Smooth muscle cell (in vitro differentiated cells): ENCODE measurements at regions not wholly inside any gene's neighbourhood (a gene's known extent, or its start where the extent isn't known, plus 50 kb on each side); places are given as distances from the start of the nearest gene placed in this dataset.

ENCODE experiments used
- DNase-seq: peaks from one replicate; lab custom pipeline; 2025; ENCODE audit not compliant: unreplicated experiment; lab: John Stamatoyannopoulos, UW
- H2AFZ ChIP-seq: fragments of 200-600 bp; sonication (generic); 2 replicates; pipeline ENCODE4 v1.6.0; 2016; ENCODE audit warnings: antibody characterized with exemption, low read depth, mild to moderate bottlenecking
- H3F3A ChIP-seq: fragments of 200-600 bp; sonication (generic); 2 replicates; pipeline ENCODE4 v1.6.0; 2017; ENCODE audit warnings: antibody characterized with exemption, low read depth
- H3K27ac ChIP-seq: fragments of 200-600 bp; sonication (generic); 2 replicates; pipeline ENCODE4 v1.5.1; 2016; ENCODE audit warnings: low read depth, mild to moderate bottlenecking
- H3K27me3 ChIP-seq: fragments of 200-600 bp; sonication (generic); 2 replicates; pipeline ENCODE4 v1.6.1; 2016; ENCODE audit warnings: low read depth, mild to moderate bottlenecking
- H3K36me3 ChIP-seq: fragments of 200-600 bp; sonication (generic); 2 replicates; pipeline ENCODE4 v1.5.1; 2016; ENCODE audit warnings: low read depth
- H3K4me1 ChIP-seq: fragments of 200-600 bp; sonication (generic); 2 replicates; pipeline ENCODE4 v1.5.1; 2016; ENCODE audit warnings: low read depth
- H3K4me2 ChIP-seq: fragments of 200-600 bp; sonication (generic); 2 replicates; pipeline ENCODE4 v1.6.0; 2016; ENCODE audit warnings: mild to moderate bottlenecking
- H3K4me3 ChIP-seq: fragments of 200-600 bp; sonication (generic); 2 replicates; pipeline ENCODE4 v1.5.1; 2016; ENCODE audit warnings: mild to moderate bottlenecking
- H3K79me2 ChIP-seq: fragments of 200-600 bp; sonication (generic); 2 replicates; pipeline ENCODE4 v1.6.0; 2016; ENCODE audit warnings: low read depth, mild to moderate bottlenecking
- H3K9ac ChIP-seq: fragments of 200-600 bp; sonication (generic); 2 replicates; pipeline ENCODE4 v1.6.0; 2016; ENCODE audit warnings: low read depth
- H3K9me3 ChIP-seq: fragments of 200-600 bp; sonication (generic); replicated peaks from 2 replicates; pipeline ENCODE4 v1.5.1; 2016; ENCODE audit warnings: low read depth
- H4K20me1 ChIP-seq: fragments of 200-600 bp; sonication (generic); 2 replicates; pipeline ENCODE4 v1.6.0; 2016; ENCODE audit warnings: low read depth
- WGBS: methylation state at CpG from one replicate; pipeline ENCODE4 v1.1.7; 2016; ENCODE audit warnings: low lambda C conversion rate; 5-methylcytosine and 5-hydroxymethylcytosine counted together
- TF ChIP-seq, protein P1 (sequence below): fragments of 200-600 bp; sonication (generic); IDR thresholded peaks from 2 replicates; pipeline ENCODE4 v1.5.1; 2017; ENCODE audit warnings: borderline replicate concordance, mild to moderate bottlenecking, antibody characterized with exemption; ENCODE audit not compliant: insufficient read depth, poor library complexity, severe bottlenecking

DNA sequence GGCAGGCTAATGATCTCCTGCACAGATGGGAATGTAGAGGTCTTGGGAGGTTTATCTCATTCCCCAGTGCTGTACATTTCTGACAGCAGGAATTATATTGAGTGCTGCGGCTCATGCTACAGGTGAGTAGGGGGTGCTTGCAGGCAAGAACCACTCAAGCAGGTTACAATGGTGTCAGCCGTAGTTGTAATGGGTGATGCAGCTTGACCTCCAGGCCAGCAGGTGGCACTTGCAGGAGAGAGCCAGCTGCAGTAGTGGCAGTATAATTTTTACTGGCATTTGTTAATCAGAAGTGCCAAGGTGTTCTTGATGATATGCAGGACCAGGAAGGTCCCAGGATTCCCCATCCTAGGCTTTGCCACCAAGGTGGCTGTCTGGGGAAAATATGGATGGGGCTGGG, 759.6 kb upstream of the NDST4 start:
- no peaks in the 10 kb centered on the region for H4K20me1 ChIP-seq
- no peak overlapping the region for H3K4me2 ChIP-seq
- no peaks in the 10 kb centered on the region for H3K9me3 ChIP-seq
- H3K9ac ChIP-seq, result no peak overlapping the region
- H2AFZ ChIP-seq, result no peak overlapping the region
- no peaks in the 10 kb centered on the region for H3F3A ChIP-seq
- H3K4me3 ChIP-seq, result no peak overlapping the region
- 94% methylated on average over 2 of the region's 2 CpGs for WGBS
- no peaks in the 10 kb centered on the region for H3K4me1 ChIP-seq
- no peaks in the 10 kb centered on the region for H3K36me3 ChIP-seq
- H3K27me3 ChIP-seq, result no peaks in the 10 kb centered on the region
- DNase-seq, result no peak
- H3K79me2 ChIP-seq, result no peaks in the 10 kb centered on the region
- TF ChIP-seq, protein P1, sequence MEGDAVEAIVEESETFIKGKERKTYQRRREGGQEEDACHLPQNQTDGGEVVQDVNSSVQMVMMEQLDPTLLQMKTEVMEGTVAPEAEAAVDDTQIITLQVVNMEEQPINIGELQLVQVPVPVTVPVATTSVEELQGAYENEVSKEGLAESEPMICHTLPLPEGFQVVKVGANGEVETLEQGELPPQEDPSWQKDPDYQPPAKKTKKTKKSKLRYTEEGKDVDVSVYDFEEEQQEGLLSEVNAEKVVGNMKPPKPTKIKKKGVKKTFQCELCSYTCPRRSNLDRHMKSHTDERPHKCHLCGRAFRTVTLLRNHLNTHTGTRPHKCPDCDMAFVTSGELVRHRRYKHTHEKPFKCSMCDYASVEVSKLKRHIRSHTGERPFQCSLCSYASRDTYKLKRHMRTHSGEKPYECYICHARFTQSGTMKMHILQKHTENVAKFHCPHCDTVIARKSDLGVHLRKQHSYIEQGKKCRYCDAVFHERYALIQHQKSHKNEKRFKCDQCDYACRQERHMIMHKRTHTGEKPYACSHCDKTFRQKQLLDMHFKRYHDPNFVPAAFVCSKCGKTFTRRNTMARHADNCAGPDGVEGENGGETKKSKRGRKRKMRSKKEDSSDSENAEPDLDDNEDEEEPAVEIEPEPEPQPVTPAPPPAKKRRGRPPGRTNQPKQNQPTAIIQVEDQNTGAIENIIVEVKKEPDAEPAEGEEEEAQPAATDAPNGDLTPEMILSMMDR, result no peak
- H3K27ac ChIP-seq, result no peak overlapping the region

DNA sequence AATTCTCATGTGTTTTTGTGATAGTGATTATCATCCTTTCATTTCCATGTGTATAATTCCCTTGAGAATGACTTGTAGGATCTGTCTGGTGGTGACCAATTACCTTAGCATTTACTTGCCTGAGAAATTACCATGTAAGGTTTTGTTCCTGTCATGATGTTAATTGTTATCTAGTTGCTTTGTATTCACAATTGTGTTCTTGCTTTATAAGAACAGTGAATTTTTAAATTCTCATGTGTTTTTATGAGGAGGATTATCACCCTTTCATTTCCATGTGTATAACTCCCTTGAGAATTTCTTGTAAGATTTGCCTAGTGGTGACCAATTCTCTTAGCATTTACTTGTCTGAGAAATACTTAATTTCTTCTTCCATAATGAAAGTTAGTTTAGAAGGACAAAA, 758.2 kb upstream of the NDST4 start:
- no peaks in the 10 kb centered on the region for H3K36me3 ChIP-seq
- DNase-seq, result no peak
- TF ChIP-seq, protein P1, result no peak
- no peak overlapping the region for H3K27ac ChIP-seq
- H3K9me3 ChIP-seq, result no peaks in the 10 kb centered on the region
- H3K9ac ChIP-seq, result no peak overlapping the region
- H3K79me2 ChIP-seq, result no peaks in the 10 kb centered on the region
- H3K27me3 ChIP-seq, result no peaks in the 10 kb centered on the region
- no peak overlapping the region for H2AFZ ChIP-seq
- H3K4me1 ChIP-seq, result no peaks in the 10 kb centered on the region
- no peaks in the 10 kb centered on the region for H4K20me1 ChIP-seq
- no peak overlapping the region for H3K4me2 ChIP-seq
- no peaks in the 10 kb centered on the region for H3F3A ChIP-seq
- no peak overlapping the region for H3K4me3 ChIP-seq

DNA sequence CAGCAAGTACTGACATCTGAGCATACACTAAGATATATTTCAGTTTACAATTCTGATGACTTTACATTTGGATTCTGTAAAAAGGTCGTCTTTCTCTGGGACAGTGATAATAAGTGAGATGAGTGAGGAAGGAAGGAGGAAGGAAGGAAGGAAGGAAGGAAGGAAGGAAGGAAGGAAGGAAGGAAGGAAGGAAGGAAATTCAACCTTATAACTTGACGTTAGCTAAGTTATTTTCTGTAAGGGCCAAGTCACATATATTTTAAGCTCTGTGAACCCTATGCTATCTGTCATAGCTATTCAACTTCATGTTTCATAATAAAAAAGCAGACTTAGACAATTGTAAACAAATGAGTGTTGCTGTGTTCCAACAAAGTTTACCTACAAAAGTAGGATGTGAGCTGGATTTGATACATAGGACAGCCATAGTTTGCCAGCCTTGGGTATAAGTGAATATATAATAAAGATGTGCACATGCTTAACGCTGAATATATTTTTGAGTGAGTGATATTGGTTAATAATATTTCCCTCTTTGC, 753.0 kb upstream of the NDST4 start:
- TF ChIP-seq, protein P1, result no peak
- Histone ChIP-seq H3K27me3 (no peaks in the 10 kb centered on the region), H3K27ac (no peak overlapping the region), H3K4me2 (no peak overlapping the region), H2AFZ (no peak overlapping the region), H3K4me1 (no peaks in the 10 kb centered on the region), H3K9ac (no peak overlapping the region), H3K36me3 (no peaks in the 10 kb centered on the region), H4K20me1 (no peaks in the 10 kb centered on the region), H3K4me3 (no peak overlapping the region), H3K79me2 (no peaks in the 10 kb centered on the region), H3F3A (no peaks in the 10 kb centered on the region), H3K9me3 (no peaks in the 10 kb centered on the region)
- WGBS, result 94% methylated on average over 3 of the region's 3 CpGs
- DNase-seq, result no peak

DNA sequence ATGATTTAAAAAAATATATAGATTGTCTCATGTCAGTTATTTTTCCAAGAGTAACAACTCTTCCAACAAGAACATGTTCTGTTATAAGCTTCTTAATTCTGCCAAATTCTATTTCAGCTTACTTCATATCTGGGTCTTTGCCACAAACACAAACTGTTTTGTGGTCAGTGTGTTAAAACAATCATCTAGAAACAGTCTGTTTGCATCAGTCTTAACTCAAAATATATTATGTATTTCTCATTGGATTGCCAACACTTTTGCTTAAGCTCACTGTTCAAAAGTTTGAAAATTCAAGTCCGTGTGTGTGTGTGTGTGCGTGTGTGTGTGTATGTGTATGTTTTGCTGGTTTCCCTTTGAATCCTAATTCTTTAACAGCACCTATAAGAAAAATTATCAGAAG, 752.3 kb upstream of the NDST4 start:
- Histone ChIP-seq H3K36me3 (no peaks in the 10 kb centered on the region), H3K9me3 (no peaks in the 10 kb centered on the region), H3K27ac (no peak overlapping the region), H3K4me2 (no peak overlapping the region), H3K4me3 (no peak overlapping the region), H3K27me3 (no peaks in the 10 kb centered on the region), H3F3A (no peaks in the 10 kb centered on the region), H3K4me1 (no peaks in the 10 kb centered on the region), H3K79me2 (no peaks in the 10 kb centered on the region), H2AFZ (no peak overlapping the region), H3K9ac (no peak overlapping the region), H4K20me1 (no peaks in the 10 kb centered on the region)
- TF ChIP-seq, protein P1, result no peak
- WGBS, result 66% methylated on average over 2 of the region's 2 CpGs
- DNase-seq, result no peak
